Hematopoietic multipotent progenitor cell (in vitro differentiated cells): ENCODE measurements at regions not wholly inside any gene's neighbourhood (a gene's known extent, or its start where the extent isn't known, plus 50 kb on each side); places are given as distances from the start of the nearest gene placed in this dataset.

Source experiments
- DNase-seq, 3 donors: peaks; one replicate each; pipeline ENCODE4 v3.0.0-alpha.2; 2011 to 2015; ENCODE audit warnings: low read depth in 2 of 3, low spot score in 2 of 3

DNA sequence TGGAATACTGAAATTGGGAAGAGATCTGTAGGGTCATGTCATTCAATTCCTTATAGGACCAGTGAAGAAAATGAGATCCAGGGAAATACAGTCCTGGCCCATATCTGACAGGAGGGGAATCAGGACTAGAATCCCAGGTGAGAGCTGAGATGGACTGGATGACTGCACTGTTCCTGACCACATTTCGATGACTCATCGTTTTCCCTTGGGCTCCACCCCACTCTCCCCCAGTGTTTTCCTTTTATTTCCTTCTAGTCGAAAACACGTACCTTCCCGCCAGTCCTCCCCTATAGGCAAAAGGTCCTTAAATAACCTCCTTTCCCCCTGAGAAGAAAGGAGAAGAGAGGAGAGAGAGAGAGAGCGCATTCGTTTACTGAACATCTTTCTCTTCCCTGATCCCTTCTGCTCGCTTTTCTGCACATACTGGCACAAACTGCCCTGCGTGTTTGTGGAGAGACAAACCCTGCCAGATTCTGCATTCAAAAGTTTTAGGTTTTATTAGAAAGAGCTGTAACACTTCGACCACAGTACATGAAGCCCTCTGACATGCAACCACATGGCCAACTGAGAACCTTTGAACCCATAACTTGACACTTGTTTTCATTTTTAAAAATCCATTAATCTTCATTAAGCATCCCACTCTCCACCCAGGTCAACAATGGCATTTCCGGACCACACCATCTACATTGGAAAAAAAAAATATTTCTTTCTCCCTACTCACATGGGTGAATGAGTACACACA is 565.7 kb downstream of the METTL15 start:
- DNase-seq: no peak

DNA sequence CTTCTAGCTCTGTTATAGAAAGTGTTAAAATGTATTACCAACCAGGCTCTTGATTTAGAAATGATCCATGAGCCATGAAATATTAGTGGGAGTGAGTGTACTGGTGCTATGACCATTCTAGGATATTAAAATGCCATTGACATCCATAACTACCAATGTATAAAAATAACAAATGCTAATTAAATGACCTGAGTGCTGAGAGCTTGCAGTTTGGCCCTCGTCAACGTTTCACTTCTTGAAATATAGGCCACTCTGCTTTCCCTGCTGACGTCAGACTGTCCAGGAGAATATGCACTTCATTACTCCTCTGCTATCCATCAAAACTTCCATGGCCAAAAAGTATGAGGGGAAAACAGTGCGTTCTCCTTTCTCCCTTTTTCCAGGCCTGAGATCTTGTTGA is 563.1 kb downstream of the METTL15 start:
- DNase-seq: no peak

DNA sequence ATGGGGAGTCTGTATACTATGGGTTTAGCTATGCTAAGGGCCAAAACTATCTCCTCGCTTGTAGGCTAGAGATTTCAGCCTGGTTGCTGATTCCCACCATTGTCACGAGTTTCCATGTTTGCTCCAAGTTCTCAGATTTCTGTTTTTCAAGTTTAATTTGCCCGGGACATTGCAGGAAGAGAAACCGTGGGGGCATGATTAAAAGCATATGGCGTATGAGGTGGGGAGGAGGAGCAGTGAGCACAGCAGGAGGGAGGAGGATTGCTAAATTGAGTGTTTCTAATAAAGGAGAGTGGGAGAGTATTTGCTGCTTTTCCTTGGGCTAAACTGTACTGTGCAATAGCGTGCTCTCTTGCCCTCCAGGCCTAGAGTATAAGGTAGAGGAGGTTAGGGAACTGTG is 558.4 kb downstream of the METTL15 start:
- DNase-seq: no peak

DNA sequence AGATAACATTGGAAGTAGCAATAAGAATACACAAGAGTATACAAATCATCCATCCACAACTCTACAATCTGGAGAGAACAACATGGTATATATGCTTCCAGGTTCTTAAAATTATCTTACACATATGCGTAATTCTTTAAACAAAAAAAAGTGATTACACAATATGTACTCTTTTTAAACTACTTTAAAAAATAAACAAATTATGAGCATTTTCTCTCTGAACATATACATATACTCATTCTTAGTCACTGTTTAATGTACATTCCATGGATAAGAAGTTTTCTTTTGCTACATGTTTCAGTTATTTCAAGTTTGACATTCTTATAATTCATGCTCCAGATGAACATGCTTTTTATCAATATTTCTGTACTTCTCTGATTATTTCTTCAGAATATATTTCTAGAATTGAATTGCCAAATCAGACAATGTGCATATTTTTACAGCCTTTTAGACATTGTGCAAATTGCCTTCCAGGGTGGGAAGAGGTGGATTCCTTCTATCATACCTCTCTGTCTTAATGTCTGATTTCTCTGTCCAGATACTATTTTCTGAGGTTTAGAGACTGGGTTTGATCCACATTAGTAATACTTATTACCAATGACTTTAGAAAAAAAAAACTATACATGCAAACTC is 551.6 kb downstream of the METTL15 start:
- no peak for DNase-seq

GRCh38 chr11:28657378-28658030 is 549.3 kb downstream of the METTL15 start:
- DNase-seq: no peak

DNA sequence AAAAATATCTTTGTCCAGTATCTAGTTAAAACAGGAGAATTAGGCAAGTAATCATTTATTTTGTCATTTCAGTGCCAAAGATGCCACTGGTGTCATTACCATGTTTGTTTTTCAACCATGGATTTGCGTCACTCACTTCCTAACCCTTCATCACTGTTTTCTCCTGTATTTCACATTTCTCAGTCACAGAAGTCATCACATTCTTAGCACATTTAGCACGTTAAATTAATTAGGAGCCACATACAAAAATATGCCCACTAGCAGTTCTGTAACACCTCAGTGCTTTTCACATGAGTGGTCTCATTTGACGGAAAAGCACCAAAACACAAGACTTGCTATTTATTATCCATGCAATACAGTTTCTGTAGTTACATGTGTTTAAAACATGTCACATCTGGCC is 546.0 kb downstream of the METTL15 start:
- no peak for DNase-seq

- DNase-seq: no peak
These were observed 541.7 kb downstream of the METTL15 start for GRCh38 chr11:28649922-28650321.

GRCh38 chr11:28636566-28636965 is 528.4 kb downstream of the METTL15 start:
- no peak for DNase-seq

DNA sequence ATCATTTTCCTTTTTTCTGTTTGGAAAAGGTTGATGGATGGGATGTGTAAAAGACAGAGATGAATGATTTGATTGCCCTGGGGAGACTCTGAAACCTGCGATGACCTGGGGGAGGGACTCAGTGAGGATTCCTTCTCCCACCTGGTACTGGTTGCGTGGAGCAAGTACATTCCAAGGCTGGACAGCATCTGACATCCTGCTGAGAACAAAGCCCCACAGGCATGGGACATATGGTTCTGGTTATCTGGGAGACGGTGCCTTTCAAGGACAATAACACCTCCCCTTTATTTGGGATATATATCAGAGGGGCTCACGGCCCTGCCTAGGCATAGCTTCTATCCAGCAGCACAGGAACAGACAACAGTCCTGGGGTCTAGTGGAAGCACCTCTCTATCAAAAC is 527.8 kb downstream of the METTL15 start:
- DNase-seq: no peak

DNA sequence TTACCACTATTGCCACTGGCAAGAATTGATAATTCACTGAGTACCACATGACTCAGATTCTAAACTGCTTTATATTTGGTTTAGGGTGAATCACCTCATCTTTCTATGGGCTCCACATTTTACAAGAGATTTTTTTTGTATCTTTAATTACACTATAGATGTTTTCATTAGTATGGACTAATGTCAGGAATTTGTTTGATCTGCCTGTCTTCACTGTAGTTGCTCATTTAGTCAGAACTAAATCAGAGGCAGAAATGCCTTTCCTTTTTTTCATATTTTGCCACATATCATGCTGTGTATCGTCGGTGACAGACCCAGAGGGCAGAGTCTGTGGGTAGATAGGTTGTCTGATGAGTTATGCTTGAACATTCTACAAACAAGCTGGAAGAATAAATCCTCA is 524.1 kb downstream of the METTL15 start:
- no peak for DNase-seq

DNA sequence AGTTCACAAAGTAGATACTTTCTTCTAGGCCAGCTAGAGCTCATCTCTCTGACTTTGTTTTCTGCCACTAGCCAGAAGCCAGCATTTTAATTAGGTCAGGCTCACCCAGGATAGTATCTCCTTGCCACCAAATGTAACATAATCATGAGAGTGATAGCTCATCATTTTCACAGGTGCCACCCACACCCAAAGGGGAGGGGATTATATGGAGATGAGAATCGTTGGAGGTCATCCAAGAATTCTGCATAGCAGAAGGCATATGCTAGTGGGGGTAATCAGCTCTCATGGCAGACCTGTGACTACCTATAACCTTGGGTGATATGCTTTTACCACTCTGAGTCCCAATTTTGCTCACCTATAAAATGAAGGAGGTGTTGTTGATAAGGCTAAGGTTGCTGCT is 523.0 kb downstream of the METTL15 start:
- DNase-seq: no peak

DNA sequence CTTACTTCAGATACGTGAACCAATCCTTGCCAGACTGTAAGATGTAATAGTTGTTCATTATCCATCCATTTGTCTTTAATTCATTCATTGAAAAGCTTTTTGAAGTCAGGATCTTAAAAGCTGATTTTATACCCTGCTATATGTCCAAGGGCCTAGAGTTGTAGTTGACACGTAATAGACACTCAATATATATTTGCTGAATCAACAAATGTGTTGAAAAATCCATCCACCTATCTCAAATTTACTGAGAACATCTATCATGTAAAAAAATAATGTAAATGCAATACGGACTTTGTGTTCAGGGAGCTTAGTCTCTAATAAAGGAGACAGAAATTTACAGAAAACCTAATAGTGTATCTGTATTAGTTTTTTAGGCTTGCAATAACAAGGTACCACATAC is 521.0 kb downstream of the METTL15 start:
- no peak for DNase-seq

GRCh38 chr11:28628412-28628811 is 520.2 kb downstream of the METTL15 start:
- no peak for DNase-seq

GRCh38 chr11:28627690-28628255 is 519.6 kb downstream of the METTL15 start:
- no peak for DNase-seq

DNA sequence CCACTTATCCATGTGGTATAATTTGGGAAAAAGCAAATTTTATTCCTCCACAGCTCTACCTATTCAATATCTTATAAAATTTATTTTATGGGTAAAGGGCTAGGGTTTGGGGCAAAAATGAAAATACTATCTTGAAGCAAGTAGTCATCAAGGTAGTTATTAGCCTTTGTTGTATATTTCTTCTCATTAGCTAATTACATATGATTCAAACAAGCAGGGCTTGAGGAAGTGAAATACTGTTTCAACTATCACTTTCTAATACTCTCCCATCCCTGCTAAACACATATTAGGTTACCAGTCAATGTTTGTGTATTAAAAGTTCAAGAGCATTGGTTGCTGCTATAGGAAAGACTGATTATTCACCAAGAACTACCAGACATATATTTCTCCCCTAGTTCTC is 517.3 kb downstream of the METTL15 start:
- no peak for DNase-seq

DNA sequence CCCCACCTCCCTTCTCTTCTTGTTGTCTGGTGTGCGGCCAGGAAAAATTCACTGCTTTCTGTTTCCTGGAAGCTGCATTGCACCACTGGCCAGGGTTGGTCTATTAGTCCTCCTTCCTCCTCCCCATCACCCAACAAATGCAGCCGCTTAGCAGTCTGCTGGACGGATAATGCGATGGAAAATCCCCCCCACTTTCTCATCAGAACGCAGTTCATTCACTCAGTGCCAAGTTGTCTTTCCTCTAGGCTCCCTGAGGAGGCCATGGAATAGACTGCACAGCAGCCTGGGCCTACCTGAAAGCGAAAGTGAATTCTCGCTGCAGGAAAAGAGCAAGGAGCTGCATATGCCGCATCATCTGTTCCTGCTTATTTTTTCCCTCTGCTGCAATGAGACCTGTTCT is 513.6 kb downstream of the METTL15 start:
- DNase-seq: no peak

DNA sequence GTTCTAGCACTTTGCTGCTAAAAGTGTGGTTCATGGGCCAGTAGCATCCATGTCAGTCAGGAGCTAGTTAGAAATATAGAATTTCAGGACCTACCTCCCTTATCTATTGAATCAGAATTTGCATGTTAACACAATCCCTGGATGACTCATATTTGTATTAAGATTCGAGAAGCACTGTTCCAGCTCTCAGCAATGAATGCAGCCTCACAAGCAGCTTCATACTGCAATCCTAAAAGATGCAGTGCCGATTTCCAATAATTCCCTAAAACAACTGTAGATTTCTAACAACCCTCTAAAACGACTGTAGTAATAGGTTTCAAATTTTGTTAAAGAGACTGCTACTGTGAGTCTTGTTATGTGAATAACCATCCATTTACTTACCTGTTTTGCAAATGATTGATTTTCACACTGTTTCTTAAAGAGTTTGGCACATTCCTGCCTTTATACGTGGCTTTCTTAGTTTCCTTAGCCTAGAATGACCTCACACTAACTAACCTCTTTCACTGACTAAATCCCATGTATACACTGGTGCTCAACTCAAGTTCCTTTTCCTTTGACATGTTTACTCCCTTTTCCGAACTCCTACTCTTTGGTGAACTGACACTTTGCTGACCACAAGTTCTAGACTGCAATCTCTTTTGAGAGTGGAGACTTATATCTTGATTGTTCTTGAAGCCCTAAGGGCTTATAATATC is 511.8 kb downstream of the METTL15 start:
- no peak for DNase-seq

DNA sequence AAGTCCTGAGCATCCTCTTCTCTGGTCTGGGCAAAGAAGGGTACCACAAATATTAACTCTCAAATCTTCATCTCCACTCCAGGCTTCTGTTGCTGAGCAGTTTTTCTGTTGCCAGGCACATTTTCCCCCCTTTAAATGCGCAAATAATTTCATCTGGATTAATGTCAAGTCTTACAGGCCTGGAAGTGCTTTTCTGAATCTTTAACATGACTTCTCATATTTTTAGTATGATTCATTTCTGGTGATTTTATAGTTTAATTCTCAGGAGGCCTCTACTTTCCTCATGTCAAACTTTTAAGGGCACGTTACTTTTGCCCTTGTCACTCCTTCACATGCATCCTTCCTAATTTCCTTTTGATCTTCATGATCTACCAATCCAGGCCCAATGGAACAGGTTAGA is 510.2 kb downstream of the METTL15 start:
- DNase-seq: no peak

DNA sequence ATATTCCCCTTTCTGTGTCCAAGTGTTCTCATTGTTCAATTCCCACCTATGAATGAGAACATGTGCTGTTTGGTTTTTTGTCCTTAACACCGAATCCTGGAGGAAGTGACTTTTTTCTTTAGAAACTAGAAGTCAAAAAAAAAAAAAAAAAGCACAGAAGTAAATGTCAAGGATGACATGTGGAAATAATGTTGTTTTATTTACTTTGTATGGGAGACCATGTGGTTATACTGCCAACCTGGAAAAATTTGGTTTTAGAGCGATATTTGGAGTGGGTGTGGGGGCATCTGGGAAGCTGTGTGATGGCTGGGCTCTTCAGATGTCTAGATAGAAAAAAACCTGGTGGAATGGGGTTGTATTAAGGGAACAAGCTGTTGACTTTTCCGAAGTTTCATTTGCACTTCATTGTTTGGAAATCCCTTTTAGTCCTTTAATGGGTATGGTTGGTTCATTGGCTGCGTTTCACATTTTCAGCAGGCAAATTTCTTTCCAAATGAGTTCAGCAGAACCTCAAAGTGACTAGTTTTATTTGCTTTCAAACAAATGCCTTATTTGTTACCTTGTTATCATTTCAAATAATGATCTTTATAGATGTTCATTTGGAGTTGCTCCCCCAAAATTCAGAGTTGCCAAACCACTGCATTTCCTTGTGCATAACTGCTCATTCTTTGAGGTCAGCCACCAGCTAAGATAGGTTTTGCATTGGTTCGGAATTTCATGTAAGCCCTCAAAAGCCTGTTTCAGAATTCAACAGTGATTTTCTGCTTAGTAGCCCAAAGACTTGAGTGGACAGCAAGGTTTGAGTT is 508.2 kb downstream of the METTL15 start:
- no peak for DNase-seq

GRCh38 chr11:28615542-28615941 is 507.4 kb downstream of the METTL15 start:
- no peak for DNase-seq
